ENCODE measurements at regions not wholly inside any gene's neighbourhood (a gene's known extent, or its start where the extent isn't known, plus 50 kb on each side); places are given as distances from the start of the nearest gene placed in this dataset.

DNA sequence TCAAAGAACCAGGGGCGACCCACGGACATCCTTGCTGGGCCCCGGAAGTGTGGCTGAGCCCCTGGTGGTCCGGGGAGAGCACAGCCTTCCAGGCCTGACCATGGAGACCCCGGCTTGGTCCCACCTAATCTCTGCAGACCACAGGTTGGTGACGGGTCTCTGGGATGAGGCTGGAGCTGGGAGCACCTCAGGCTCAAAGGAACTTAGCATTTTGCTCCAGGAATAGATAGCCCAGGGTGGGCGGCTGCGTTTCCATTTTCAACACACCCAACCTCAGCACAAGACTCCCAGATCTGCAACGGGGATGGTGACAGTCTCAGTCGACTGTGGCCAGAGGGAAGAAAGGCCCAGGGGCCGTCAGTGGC is 58.5 kb downstream of the FOXL3 start:
- Histone ChIP-seq H3K36me3 (ENCODE audit: insufficient read depth, low read length) (no peaks in the 10 kb centered on the region), H3K4me1 (ENCODE audit: control insufficient read depth, insufficient read depth, low read length, unreplicated experiment) (no peaks in the 10 kb centered on the region), H3K4me3 (ENCODE audit: low read depth, low read length) (no peak overlapping the region), H3K79me2 (ENCODE audit: control insufficient read depth, insufficient read depth, low read length, unreplicated experiment) (no peaks in the 10 kb centered on the region), H3K27me3 (ENCODE audit: insufficient read depth, low read length) (no peaks in the 10 kb centered on the region), H3K27ac (ENCODE audit: low read depth, low read length) (no peak overlapping the region), H2AFZ (ENCODE audit: low read length, unreplicated experiment) (no peak overlapping the region)

DNA sequence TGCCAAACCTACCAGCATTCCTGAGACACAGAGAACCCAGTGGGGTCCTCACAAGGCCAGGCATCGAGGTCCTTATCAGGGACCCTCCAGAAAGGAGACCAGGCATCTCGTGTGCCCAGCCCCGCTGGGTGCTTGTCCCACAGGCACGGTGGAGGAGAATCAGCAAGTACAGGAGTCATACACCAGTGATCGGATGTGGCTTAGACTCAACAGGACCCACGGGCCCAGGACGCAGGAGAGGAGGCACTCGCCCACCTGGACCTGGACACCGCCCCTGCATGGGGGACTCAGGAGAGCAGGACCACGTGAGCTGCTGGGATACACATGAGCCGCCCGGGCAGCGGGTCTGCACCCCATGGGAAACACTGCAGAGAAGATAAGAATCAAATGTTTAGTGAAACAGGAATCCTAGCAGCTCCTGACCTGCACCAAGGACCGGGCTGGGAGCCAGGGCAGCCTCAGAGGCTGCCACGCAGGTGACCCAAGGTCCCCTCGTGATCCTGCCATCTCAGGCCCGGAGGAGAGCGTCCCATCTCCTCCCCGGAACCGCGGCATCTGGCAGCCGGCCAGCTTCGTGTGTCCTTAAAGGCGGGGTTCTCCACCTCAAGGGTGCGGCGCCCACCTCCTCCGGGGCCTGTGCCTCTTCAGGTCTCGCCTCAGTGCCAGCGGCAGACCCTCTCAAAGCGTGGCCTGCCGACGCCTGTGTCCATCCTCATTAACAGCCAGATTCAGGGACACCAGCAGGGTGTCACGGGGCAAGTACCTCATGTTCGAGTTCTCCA is 59.2 kb downstream of the FOXL3 start:
- Histone ChIP-seq H3K4me1 (ENCODE audit: control insufficient read depth, insufficient read depth, low read length, unreplicated experiment) (no peaks in the 10 kb centered on the region), H2AFZ (ENCODE audit: low read length, unreplicated experiment) (no peak overlapping the region), H3K79me2 (ENCODE audit: control insufficient read depth, insufficient read depth, low read length, unreplicated experiment) (no peaks in the 10 kb centered on the region), H3K36me3 (ENCODE audit: insufficient read depth, low read length) (no peaks in the 10 kb centered on the region), H3K4me3 (ENCODE audit: low read depth, low read length) (no peak overlapping the region), H3K27ac (ENCODE audit: low read depth, low read length) (no peak overlapping the region), H3K27me3 (ENCODE audit: insufficient read depth, low read length) (no peaks in the 10 kb centered on the region)

DNA sequence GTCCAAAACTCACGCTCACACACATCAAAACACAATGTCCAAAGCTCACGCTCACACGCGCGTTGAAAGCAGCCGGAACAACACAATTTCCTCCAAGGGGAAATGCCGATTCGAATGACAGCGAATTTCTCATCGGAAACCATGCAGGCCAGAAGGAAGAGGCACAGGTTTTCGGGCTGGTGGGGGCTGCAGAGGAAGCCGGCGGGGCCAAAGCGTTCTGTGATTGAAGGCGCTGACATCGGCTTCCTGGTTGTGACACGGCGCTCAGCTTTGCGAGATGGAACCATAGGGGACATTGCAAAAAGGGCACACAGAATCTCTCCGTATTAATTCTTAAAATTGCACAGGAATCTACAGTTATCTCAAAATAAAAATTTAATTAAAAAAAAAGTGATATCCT is 61.3 kb downstream of the FOXL3 start:
- H3K27me3 ChIP-seq (ENCODE audit: insufficient read depth, low read length): no peaks in the 10 kb centered on the region
- H3K36me3 ChIP-seq (ENCODE audit: insufficient read depth, low read length): no peaks in the 10 kb centered on the region
- H3K4me1 ChIP-seq (ENCODE audit: control insufficient read depth, insufficient read depth, low read length, unreplicated experiment): no peaks in the 10 kb centered on the region
- H3K27ac ChIP-seq (ENCODE audit: low read depth, low read length): no peak overlapping the region
- no peak overlapping the region for H3K4me3 ChIP-seq (ENCODE audit: low read depth, low read length)
- no peaks in the 10 kb centered on the region for H3K79me2 ChIP-seq (ENCODE audit: control insufficient read depth, insufficient read depth, low read length, unreplicated experiment)
- H2AFZ ChIP-seq (ENCODE audit: low read length, unreplicated experiment): no peak overlapping the region

DNA sequence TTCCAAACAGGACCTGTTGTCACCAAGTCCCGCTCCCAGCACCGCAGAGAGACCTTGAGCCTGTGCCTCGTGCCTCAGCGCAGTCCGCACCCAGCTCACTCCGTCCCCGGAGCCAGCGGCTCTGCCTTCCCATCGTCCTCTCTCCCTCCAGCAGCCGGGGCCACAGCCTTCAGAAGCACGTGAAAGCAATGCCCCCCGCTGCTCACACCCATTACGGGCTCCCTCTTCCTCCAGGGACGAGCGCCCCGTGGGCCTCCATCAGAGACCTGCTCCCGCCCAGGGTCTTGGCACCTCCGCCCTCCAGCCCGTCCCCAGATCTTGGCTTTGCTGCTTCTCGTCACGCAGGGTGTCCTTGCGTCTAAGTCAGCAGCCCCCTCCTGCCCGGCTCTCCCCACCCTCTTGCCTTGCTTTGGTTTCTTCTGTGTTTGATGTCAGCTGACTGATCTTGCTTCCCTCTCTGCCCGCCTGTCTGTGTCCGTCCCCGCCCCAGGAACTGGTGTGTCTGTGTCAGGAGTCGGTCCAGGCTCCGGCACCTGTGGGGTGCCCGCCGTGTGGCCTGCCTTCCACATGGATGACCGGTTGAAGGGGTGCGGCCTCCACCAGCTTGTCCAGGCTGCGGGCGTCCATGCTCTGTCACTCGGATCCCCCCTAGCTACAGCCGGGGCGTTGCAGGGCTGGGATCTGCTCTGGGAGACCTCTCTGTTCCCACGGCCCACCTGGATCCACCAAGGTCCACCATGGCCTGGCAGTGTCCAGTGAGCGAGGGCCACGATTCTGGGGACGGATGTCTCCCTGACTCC is 61.9 kb downstream of the FOXL3 start:
- Histone ChIP-seq H3K36me3 (ENCODE audit: insufficient read depth, low read length) (no peaks in the 10 kb centered on the region), H3K79me2 (ENCODE audit: control insufficient read depth, insufficient read depth, low read length, unreplicated experiment) (no peaks in the 10 kb centered on the region), H3K4me3 (ENCODE audit: low read depth, low read length) (no peak overlapping the region), H2AFZ (ENCODE audit: low read length, unreplicated experiment) (no peak overlapping the region), H3K27ac (ENCODE audit: low read depth, low read length) (no peak overlapping the region), H3K4me1 (ENCODE audit: control insufficient read depth, insufficient read depth, low read length, unreplicated experiment) (no peaks in the 10 kb centered on the region), H3K27me3 (ENCODE audit: insufficient read depth, low read length) (no peaks in the 10 kb centered on the region)

DNA sequence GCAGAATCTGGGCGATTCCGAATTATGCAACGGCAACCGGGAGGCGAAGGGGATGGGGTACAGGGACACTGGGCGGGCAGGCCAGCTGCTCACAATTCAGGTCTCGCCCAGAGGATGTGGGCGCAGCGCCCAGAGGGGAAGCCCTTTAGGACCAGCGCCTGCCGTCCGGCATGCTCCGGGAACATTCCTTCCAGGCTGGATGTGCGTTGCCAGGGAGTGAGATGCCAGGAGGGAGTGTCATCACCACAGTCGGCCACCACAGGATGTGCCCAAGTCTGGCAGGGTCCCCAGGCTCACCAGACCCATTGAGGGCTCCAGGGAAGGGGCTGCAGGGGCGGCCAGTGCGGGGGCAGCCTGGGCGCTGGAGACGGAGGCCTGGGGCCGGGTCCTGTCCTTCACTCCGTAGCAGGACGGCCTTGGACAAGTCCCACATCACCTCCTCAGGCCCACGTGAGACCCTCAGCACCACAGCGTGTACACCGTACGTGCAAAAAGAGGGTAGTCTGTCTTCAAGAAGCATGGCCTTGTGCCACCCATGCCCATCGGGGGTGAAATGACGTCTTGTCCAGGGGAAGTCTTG is 63.9 kb downstream of the FOXL3 start:
- Histone ChIP-seq H3K27me3 (ENCODE audit: insufficient read depth, low read length) (peaks cover 10% of the 10 kb centered on the region; the same call in 1 of the 2 replicates), H3K27ac (ENCODE audit: low read depth, low read length) (no peak overlapping the region), H2AFZ (ENCODE audit: low read length, unreplicated experiment) (no peak overlapping the region), H3K4me3 (ENCODE audit: low read depth, low read length) (no peak overlapping the region), H3K79me2 (ENCODE audit: control insufficient read depth, insufficient read depth, low read length, unreplicated experiment) (no peaks in the 10 kb centered on the region), H3K36me3 (ENCODE audit: insufficient read depth, low read length) (no peaks in the 10 kb centered on the region), H3K4me1 (ENCODE audit: control insufficient read depth, insufficient read depth, low read length, unreplicated experiment) (no peaks in the 10 kb centered on the region)

DNA sequence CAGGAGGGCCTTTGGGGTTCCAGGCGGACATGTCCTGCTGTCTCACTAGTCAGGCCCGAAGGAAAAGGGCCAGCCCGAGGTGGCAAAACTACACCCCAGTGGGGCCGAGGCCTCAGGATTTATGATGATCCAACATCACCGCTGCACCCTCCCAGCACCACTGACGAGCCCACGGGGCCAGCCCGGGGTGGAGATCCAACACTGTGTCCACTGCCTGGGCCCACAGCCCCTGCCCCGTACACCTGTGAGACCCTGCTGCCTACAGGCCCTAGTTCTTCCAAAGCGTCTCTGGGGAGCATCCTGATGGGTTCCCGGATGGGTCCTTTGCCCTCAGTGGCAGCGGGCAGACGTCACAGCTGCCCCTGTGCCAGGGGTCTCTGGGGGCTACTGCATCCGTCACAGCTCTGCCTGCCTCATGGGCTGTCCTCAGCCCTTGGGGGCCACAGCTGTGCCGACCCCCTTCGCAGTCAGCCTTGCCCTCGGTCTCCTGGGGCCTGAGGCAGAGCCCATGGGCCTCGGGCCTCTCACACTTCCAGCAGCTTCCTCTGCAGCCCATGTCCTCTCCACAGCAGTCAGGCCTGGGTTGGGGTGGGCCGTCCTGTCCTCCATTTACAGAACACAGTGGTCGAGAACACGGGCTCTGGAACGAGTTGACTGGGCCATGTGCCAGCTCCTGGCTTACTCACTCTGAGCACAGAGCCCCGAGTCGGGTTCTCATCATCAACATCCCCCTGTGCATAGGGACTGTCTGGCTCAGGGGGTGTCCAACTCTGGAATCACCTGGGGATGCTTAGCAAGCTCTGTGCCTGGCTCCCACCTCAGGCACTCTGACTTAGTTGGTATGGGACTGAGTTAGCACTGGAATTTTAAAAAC is 64.9 kb downstream of the FOXL3 start:
- no peaks in the 10 kb centered on the region for H3K36me3 ChIP-seq (ENCODE audit: insufficient read depth, low read length)
- no peak overlapping the region for H3K27ac ChIP-seq (ENCODE audit: low read depth, low read length)
- H3K27me3 ChIP-seq (ENCODE audit: insufficient read depth, low read length): peaks cover 18% of the 10 kb centered on the region
- H3K79me2 ChIP-seq (ENCODE audit: control insufficient read depth, insufficient read depth, low read length, unreplicated experiment): no peaks in the 10 kb centered on the region
- H3K4me1 ChIP-seq (ENCODE audit: control insufficient read depth, insufficient read depth, low read length, unreplicated experiment): no peaks in the 10 kb centered on the region
- H3K4me3 ChIP-seq (ENCODE audit: low read depth, low read length): no peak overlapping the region
- no peak overlapping the region for H2AFZ ChIP-seq (ENCODE audit: low read length, unreplicated experiment)

DNA sequence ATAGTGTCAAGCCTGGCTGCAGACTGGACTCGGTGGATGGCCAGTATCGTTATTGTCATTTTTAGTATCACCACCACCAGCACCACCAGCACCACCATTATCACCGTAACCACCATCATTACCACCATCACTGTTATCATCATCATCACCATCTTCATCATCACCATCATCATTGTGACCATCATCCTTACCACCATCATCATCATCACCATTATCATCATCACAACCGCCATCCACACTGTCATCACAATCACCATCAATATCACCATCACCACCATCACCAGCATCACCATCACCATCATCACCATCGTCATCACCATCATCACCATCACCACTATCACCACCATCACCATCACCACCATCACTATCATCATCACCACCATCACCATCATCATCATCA is 65.6 kb downstream of the FOXL3 start:
- Histone ChIP-seq H3K79me2 (ENCODE audit: control insufficient read depth, insufficient read depth, low read length, unreplicated experiment) (no peaks in the 10 kb centered on the region), H3K4me3 (ENCODE audit: low read depth, low read length) (no peak overlapping the region), H3K27ac (ENCODE audit: low read depth, low read length) (no peak overlapping the region), H3K36me3 (ENCODE audit: insufficient read depth, low read length) (no peaks in the 10 kb centered on the region), H3K27me3 (ENCODE audit: insufficient read depth, low read length) (peaks cover 26% of the 10 kb centered on the region), H2AFZ (ENCODE audit: low read length, unreplicated experiment) (no peak overlapping the region), H3K4me1 (ENCODE audit: control insufficient read depth, insufficient read depth, low read length, unreplicated experiment) (no peaks in the 10 kb centered on the region)

DNA sequence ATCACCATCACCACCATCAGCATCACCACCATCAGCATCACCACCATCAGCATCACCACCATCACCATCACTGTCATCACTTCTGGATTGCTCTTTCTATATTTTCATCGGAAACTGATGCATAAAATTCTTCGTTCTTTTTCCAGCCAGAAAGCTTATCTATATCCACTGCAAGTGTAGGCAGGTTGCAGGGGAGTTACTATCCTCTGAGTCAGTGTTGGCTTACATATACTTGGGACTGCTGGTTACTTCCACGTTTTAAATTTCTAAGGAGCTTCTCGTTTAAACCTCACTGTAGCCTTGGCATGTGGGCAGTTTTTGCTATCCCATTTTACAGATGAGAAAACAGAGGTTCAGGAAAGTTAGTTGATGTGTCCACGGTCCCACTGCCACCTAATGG is 66.1 kb downstream of the FOXL3 start:
- no peak overlapping the region for H3K27ac ChIP-seq (ENCODE audit: low read depth, low read length)
- H3K4me1 ChIP-seq (ENCODE audit: control insufficient read depth, insufficient read depth, low read length, unreplicated experiment): no peaks in the 10 kb centered on the region
- H3K36me3 ChIP-seq (ENCODE audit: insufficient read depth, low read length): no peaks in the 10 kb centered on the region
- H3K4me3 ChIP-seq (ENCODE audit: low read depth, low read length): no peak overlapping the region
- H3K27me3 ChIP-seq (ENCODE audit: insufficient read depth, low read length): peaks cover 31% of the 10 kb centered on the region
- no peaks in the 10 kb centered on the region for H3K79me2 ChIP-seq (ENCODE audit: control insufficient read depth, insufficient read depth, low read length, unreplicated experiment)
- H2AFZ ChIP-seq (ENCODE audit: low read length, unreplicated experiment): no peak overlapping the region

DNA sequence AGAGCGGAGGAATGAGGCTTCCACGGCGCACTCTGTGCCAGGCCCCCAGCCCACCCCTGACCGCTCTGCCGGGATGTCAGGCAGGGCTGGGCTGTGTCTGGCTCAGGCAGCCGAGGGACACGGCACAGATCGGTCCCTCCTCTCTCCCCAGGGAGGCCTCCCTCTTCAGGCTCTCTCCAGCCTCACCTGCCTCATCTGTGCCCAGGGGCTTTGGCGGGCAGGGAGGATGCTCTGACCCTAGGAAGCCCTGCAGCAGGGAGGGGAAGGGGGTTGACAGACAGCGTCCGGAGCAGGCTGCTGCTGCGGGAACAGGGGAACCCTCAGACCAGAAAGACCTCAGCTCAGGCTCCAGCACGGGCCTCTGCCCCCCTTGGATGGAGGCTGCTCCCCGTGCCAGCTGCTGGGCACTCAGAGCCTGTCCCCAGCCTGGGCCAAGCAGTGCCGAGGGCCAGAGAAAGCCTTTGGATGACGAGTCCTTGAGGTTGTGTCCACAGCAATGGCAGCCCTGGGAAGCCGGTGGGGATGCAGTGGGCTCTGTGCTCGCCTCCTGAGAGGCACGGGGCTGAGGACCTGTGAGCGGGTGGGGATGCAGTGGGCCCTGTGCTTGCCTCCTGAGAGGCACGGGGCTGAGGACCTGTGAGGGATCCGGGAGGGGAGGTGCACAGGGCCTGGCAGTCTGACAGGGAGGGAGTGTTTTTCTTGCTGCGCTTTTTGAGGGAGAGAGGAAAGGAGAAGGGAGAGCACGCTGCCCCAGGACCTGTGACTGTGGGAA is 66.9 kb downstream of the FOXL3 start:
- H3K4me3 ChIP-seq (ENCODE audit: low read depth, low read length): no peak overlapping the region
- peaks cover 31% of the 10 kb centered on the region for H3K27me3 ChIP-seq (ENCODE audit: insufficient read depth, low read length)
- H3K79me2 ChIP-seq (ENCODE audit: control insufficient read depth, insufficient read depth, low read length, unreplicated experiment): no peaks in the 10 kb centered on the region
- no peaks in the 10 kb centered on the region for H3K4me1 ChIP-seq (ENCODE audit: control insufficient read depth, insufficient read depth, low read length, unreplicated experiment)
- no peak overlapping the region for H2AFZ ChIP-seq (ENCODE audit: low read length, unreplicated experiment)
- H3K36me3 ChIP-seq (ENCODE audit: insufficient read depth, low read length): no peaks in the 10 kb centered on the region
- H3K27ac ChIP-seq (ENCODE audit: low read depth, low read length): no peak overlapping the region
